ENCODE measurements at regions not wholly inside any gene's neighbourhood (a gene's known extent, or its start where the extent isn't known, plus 50 kb on each side); places are given as distances from the start of the nearest gene placed in this dataset.

DNA sequence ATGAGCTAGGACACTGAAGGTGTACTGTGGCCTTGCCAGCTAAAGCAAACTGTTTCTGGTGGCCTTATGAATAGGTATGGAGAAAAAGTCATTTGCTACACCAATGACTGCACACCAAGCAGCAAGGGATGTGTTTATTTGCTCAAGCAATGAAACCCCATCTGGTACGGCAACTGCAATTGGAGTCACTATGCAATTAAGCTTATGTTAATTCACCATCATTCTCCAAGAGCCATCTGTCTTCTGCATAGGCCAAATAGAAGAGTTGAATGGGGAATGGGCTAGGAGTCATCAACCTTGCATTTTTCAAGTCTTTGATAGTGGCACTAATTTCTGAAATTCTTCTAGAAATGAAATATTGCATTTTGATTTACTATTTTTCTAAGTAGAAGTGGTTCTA lies 372.0 kb downstream of the KCNJ3 start:
- Histone ChIP-seq H3K79me1 (ENCODE audit: insufficient read depth, low read depth, low read length, poor library complexity, severe bottlenecking) (no peaks in the 10 kb centered on the region), H3K18ac (ENCODE audit: insufficient read length, low read depth, low read length) (no peak overlapping the region), H3K27me3 (ENCODE audit: insufficient read depth, low read length) (no peaks in the 10 kb centered on the region), H2BK5ac (ENCODE audit: insufficient read length, low read length) (no peak overlapping the region), H2BK12ac (ENCODE audit: insufficient read length, low read depth, low read length) (no peak overlapping the region), H2BK120ac (ENCODE audit: low read depth, low read length, poor library complexity, severe bottlenecking) (no peak overlapping the region), H3K9ac (ENCODE audit: extremely low read depth, insufficient read length, low read length) (no peak overlapping the region), H3K56ac (ENCODE audit: insufficient read length, low read depth, low read length) (no peak overlapping the region), H4K5ac (ENCODE audit: insufficient read length, low read depth, low read length) (no peak overlapping the region), H3K4me2 (ENCODE audit: insufficient read depth, insufficient read length, low read length) (no peak overlapping the region), H3K23ac (ENCODE audit: insufficient read length, low read depth, low read length) (no peak overlapping the region), H2BK20ac (ENCODE audit: low read depth, low read length, poor library complexity, severe bottlenecking) (no peak overlapping the region), H3T11ph (ENCODE audit: low read length) (no peak overlapping the region), H4K20me1 (ENCODE audit: control insufficient read depth, insufficient read depth, insufficient read length) (no peaks in the 10 kb centered on the region), H4K8ac (replicated peaks; ENCODE audit: insufficient read length, low read depth, low read length) (no peak overlapping the region), H3K4me1 (ENCODE audit: insufficient read depth, low read length) (no peaks in the 10 kb centered on the region), H2AK5ac (ENCODE audit: insufficient read length, low read length) (no peak overlapping the region), H3K4ac (ENCODE audit: low read depth, low read length) (no peak overlapping the region), H2AFZ (ENCODE audit: low read length) (no peak overlapping the region), H3K14ac (ENCODE audit: insufficient read depth, low read length) (no peak overlapping the region), H4K91ac (ENCODE audit: insufficient read length, low read depth, low read length) (no peak overlapping the region), H2BK15ac (ENCODE audit: low read depth, low read length) (no peak overlapping the region), H3K9me3 (ENCODE audit: control insufficient read depth, low read depth, low read length) (no peaks in the 10 kb centered on the region), H3K27ac (ENCODE audit: insufficient read length, low read depth, low read length) (no peak overlapping the region), H3K23me2 (ENCODE audit: insufficient read length, low read depth, low read length, poor library complexity, severe bottlenecking) (no peaks in the 10 kb centered on the region), H3K79me2 (ENCODE audit: insufficient read depth, low read length) (no peaks in the 10 kb centered on the region)
- Mint-ChIP-seq H3K27ac (no peak overlapping the region), H3K4me3 (no peak overlapping the region), H3K9me3 (no peaks in the 10 kb centered on the region; a peak in 2 of 5 replicates), H3K4me1 (no peaks in the 10 kb centered on the region), H3K27me3 (ENCODE audit: low read depth) (no peaks in the 10 kb centered on the region), H3K36me3 (ENCODE audit: insufficient read depth in 1 of 3, low read depth in 3 of 3) (no peaks in the 10 kb centered on the region; a peak in 1 of 7 replicates)
- no peak for DNase-seq
- WGBS (ENCODE audit: extremely low coverage, insufficient read length, low lambda C conversion rate): no CpG with 5 or more reads among the region's 1 CpG
- TF ChIP-seq, protein P1, sequence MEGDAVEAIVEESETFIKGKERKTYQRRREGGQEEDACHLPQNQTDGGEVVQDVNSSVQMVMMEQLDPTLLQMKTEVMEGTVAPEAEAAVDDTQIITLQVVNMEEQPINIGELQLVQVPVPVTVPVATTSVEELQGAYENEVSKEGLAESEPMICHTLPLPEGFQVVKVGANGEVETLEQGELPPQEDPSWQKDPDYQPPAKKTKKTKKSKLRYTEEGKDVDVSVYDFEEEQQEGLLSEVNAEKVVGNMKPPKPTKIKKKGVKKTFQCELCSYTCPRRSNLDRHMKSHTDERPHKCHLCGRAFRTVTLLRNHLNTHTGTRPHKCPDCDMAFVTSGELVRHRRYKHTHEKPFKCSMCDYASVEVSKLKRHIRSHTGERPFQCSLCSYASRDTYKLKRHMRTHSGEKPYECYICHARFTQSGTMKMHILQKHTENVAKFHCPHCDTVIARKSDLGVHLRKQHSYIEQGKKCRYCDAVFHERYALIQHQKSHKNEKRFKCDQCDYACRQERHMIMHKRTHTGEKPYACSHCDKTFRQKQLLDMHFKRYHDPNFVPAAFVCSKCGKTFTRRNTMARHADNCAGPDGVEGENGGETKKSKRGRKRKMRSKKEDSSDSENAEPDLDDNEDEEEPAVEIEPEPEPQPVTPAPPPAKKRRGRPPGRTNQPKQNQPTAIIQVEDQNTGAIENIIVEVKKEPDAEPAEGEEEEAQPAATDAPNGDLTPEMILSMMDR (conservative IDR thresholded peaks at IDR 0.05): no peak

All from H9 (cell line).